SU-DHL-6 (cell line): ENCODE measurements at regions not wholly inside any gene's neighbourhood (a gene's known extent, or its start where the extent isn't known, plus 50 kb on each side); places are given as distances from the start of the nearest gene placed in this dataset.

ENCODE experiments used
- H2AFZ ChIP-seq: fragments of 200-600 bp; sonication (generic); 2 replicates; pipeline ENCODE4 v1.6.1; 2014; ENCODE audit warnings: low read depth, mild to moderate bottlenecking, moderate library complexity, mixed read lengths, antibody characterized with exemption, low read length; ENCODE audit not compliant: severe bottlenecking
- H3F3A ChIP-seq: fragments of 200-600 bp; shearing (Covaris generic); 2 replicates; pipeline ENCODE4 v1.6.0; 2016; ENCODE audit warnings: antibody characterized with exemption, mild to moderate bottlenecking; ENCODE audit not compliant: insufficient read depth
- H3K27ac ChIP-seq: fragments of 200-600 bp; sonication (generic); 2 replicates; pipeline ENCODE4 v1.5.1; 2016; ENCODE audit warnings: low read depth, mild to moderate bottlenecking, low read length, moderate library complexity, mixed read lengths
- H3K27me3 ChIP-seq: fragments of 200-600 bp; sonication (generic), shearing (Covaris generic); 2 replicates; pipeline ENCODE4 v1.6.0; 2014; ENCODE audit warnings: mild to moderate bottlenecking, low read length
- H3K36me3 ChIP-seq: fragments of 200-600 bp; sonication (generic); 2 replicates; pipeline ENCODE4 v1.6.1; 2014; ENCODE audit warnings: mild to moderate bottlenecking, low read length, mixed read lengths
- H3K4me2 ChIP-seq: fragments of 300-600, 200-600 bp; shearing (Covaris generic), sonication (generic); 2 replicates; pipeline ENCODE4 v1.6.0; 2014; ENCODE audit warnings: low read length, low read depth, mild to moderate bottlenecking; ENCODE audit not compliant: poor library complexity, severe bottlenecking
- H3K4me3 ChIP-seq: fragments of 200-600 bp; sonication (generic); 2 replicates; pipeline ENCODE4 v1.5.1; 2014; ENCODE audit warnings: antibody characterized with exemption, low read length, mild to moderate bottlenecking, mixed read lengths; ENCODE audit not compliant: insufficient read depth, poor library complexity, severe bottlenecking
- H3K79me2 ChIP-seq: fragments of 200-600 bp; sonication (generic); 2 replicates; pipeline ENCODE4 v1.6.1; 2014; ENCODE audit warnings: mild to moderate bottlenecking, low read length, moderate library complexity; ENCODE audit not compliant: insufficient read depth
- H3K9ac ChIP-seq: fragments of 200-600 bp; sonication (generic); 2 replicates; pipeline ENCODE4 v1.7.0; 2014; ENCODE audit warnings: mild to moderate bottlenecking, low read length
- H3K9me2 ChIP-seq: fragments of 200-600 bp; sonication (generic); replicated peaks from 2 replicates; pipeline ENCODE4 v1.6.1; 2014; ENCODE audit warnings: low read length; ENCODE audit not compliant: insufficient read depth
- H3K9me3 ChIP-seq: fragments of 200-600 bp; sonication (generic); 2 replicates; pipeline ENCODE4 v1.6.1; 2014; ENCODE audit warnings: low read length, mixed read lengths; ENCODE audit not compliant: insufficient read depth
- H4K20me1 ChIP-seq: fragments of 200-600 bp; sonication (generic); 2 replicates; pipeline ENCODE4 v1.6.1; 2014; ENCODE audit warnings: low read depth, mild to moderate bottlenecking, antibody characterized with exemption, low read length, moderate library complexity, mixed read lengths
- CTCF ChIP-seq: fragments of 200-600 bp; sonication (generic); IDR thresholded peaks from one replicate; pipeline ENCODE4 v1.5.1; 2017; ENCODE audit warnings: antibody characterized with exemption, mild to moderate bottlenecking, low read length, moderate library complexity; ENCODE audit not compliant: insufficient read depth, poor library complexity, severe bottlenecking
- EZH2phosphoT487 ChIP-seq: fragments of 200-600 bp; sonication (generic), shearing (Covaris generic); conservative IDR thresholded peaks from 2 replicates; pipeline ENCODE4 v1.6.1; 2018; ENCODE audit warnings: mild to moderate bottlenecking, antibody characterized with exemption, low read length, moderate library complexity, mixed read lengths

- H3K79me2 ChIP-seq = no peaks in the 10 kb centered on the region
- H3K9ac ChIP-seq = no peak overlapping the region
These were observed 286.1 kb upstream of the PPP1R2C start for GRCh38 chrX:43064096-43064495.

GRCh38 chrX:43065978-43066377, 288.0 kb upstream of the PPP1R2C start:
- Histone ChIP-seq H3K27ac (no peak overlapping the region), H3K4me2 (no peak overlapping the region), H3F3A (peaks cover 3% of the 10 kb centered on the region; the same call in 1 of the 2 replicates), H3K9me2 (no peaks in the 10 kb centered on the region), H3K36me3 (no peaks in the 10 kb centered on the region; the same call in 1 of the 2 replicates), H3K4me3 (no peak overlapping the region), H2AFZ (no peak overlapping the region), H3K9ac (no peak overlapping the region), H3K79me2 (no peaks in the 10 kb centered on the region), H4K20me1 (no peaks in the 10 kb centered on the region), H3K9me3 (no peaks in the 10 kb centered on the region), H3K27me3 (no peaks in the 10 kb centered on the region)
- TF ChIP-seq CTCF (no peak), EZH2phosphoT487 (no peak)

More at GRCh38 chrX:43064096-43064495, 286.1 kb upstream of the PPP1R2C start:
- Histone ChIP-seq H3K9me3 (no peaks in the 10 kb centered on the region), H3K9me2 (no peaks in the 10 kb centered on the region), H3K4me3 (no peak overlapping the region), H3K4me2 (no peak overlapping the region), H2AFZ (no peak overlapping the region), H4K20me1 (no peaks in the 10 kb centered on the region), H3F3A (peaks cover 3% of the 10 kb centered on the region; the same call in 1 of the 2 replicates), H3K27ac (no peak overlapping the region), H3K36me3 (no peaks in the 10 kb centered on the region; the same call in 1 of the 2 replicates), H3K27me3 (no peaks in the 10 kb centered on the region)
- no peak for TF ChIP-seq EZH2phosphoT487
- TF ChIP-seq CTCF = no peak

GRCh38 chrX:43068639-43069038, 290.7 kb upstream of the PPP1R2C start:
- no peak overlapping the region for H3K4me3 ChIP-seq
- no peaks in the 10 kb centered on the region for H3K9me3 ChIP-seq
- H4K20me1 ChIP-seq = no peaks in the 10 kb centered on the region
- no peak overlapping the region for H3K4me2 ChIP-seq
- no peaks in the 10 kb centered on the region for H3K9me2 ChIP-seq
- no peaks in the 10 kb centered on the region for H3K36me3 ChIP-seq
- H3K9ac ChIP-seq = no peak overlapping the region
- H3K27me3 ChIP-seq = no peaks in the 10 kb centered on the region
- H3K79me2 ChIP-seq = no peaks in the 10 kb centered on the region
- no peak overlapping the region for H3K27ac ChIP-seq
- TF ChIP-seq EZH2phosphoT487 = no peak
- TF ChIP-seq CTCF = no peak
- H2AFZ ChIP-seq = no peak overlapping the region
- no peaks in the 10 kb centered on the region for H3F3A ChIP-seq
